IPS-20b (cell line): ENCODE measurements at regions not wholly inside any gene's neighbourhood (a gene's known extent, or its start where the extent isn't known, plus 50 kb on each side); places are given as distances from the start of the nearest gene placed in this dataset.
A peak's percentile ranks its signal among the peaks of the same experiment; 100 is the strongest.

Experiments
- H3K27ac ChIP-seq: one replicate; pipeline ENCODE4 v1.5.1; 2013; ENCODE audit warnings: low read length
- H3K27me3 ChIP-seq: 2 replicates; pipeline ENCODE4 v1.6.1; 2013; ENCODE audit warnings: mild to moderate bottlenecking, low read length, inconsistent platforms; ENCODE audit not compliant: insufficient read depth
- H3K36me3 ChIP-seq: 2 replicates; pipeline ENCODE4 v1.6.1; 2013; ENCODE audit warnings: low read depth, mild to moderate bottlenecking, inconsistent platforms, low read length, moderate library complexity; ENCODE audit not compliant: insufficient read depth
- H3K4me1 ChIP-seq: 2 replicates; pipeline ENCODE4 v1.6.1; 2013; ENCODE audit warnings: mild to moderate bottlenecking, control low read depth, inconsistent platforms, low read length, moderate library complexity; ENCODE audit not compliant: insufficient read depth
- H3K4me3 ChIP-seq: 2 replicates; pipeline ENCODE4 v1.5.1; 2013; ENCODE audit warnings: mild to moderate bottlenecking, low read length, inconsistent platforms
- H3K9ac ChIP-seq: 2 replicates; pipeline ENCODE4 v1.6.1; 2013; ENCODE audit warnings: low read depth, mild to moderate bottlenecking, inconsistent platforms, low read length, moderate library complexity
- H3K9me3 ChIP-seq: 2 replicates; pipeline ENCODE4 v1.6.1; 2013; ENCODE audit warnings: mild to moderate bottlenecking, low read depth, low read length, inconsistent platforms; ENCODE audit not compliant: insufficient read depth

DNA sequence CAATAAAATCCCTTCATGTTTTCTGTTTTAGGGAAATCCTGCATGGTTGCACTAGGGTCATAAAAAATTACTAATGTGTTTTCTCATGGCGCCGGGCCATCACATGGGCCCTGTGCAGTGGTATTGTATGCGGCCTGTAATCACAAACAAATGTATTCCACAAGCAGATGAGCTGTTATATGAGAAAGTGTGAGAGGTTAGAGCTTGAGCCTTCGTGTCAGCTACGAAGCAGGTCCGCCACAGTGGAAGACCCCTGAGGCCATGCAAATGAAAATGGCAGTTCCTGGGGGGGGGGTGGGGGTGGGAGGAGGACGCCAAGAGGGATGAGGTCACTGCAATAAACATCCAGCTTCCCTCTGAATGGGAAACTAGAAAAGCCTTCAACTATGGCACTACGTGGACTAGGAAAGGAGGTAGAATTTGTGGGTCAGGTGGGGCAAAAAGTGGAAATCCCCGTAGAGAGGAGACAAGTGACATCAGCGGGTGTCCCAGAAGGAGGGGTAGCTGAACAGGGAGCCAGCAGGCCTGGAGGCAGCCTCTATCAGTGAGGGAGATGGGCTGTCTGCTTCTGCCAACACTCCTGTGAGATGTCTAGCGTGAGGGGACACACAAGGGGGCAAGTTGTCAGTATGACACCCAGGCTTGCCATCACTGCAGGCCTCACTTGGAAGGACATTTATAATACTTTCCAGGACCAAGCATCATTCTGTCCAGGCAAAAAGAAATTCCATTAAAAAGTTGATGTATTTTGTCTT is 130.3 kb upstream of the CTAGE1 start:
- no peak overlapping the region for H3K27ac ChIP-seq

GRCh38 chr18:22549260-22549937 is 131.7 kb upstream of the CTAGE1 start:
- Histone ChIP-seq H3K4me3 (no peak overlapping the region), H3K9me3 (no peaks in the 10 kb centered on the region), H3K27ac (no peak overlapping the region), H3K36me3 (no peaks in the 10 kb centered on the region), H3K9ac (no peak overlapping the region), H3K4me1 (peaks cover 5% of the 10 kb centered on the region; the same call in 1 of the 2 replicates), H3K27me3 (0 out of 2 replicates have a peak, but pooled peaks cover 5% of the 10 kb centered on the region)

More for the DNA sequence above, 130.3 kb upstream of the CTAGE1 start:
- no peak overlapping the region for H3K4me3 ChIP-seq
- H3K27me3 ChIP-seq, result 0 out of 2 replicates have a peak, but pooled peaks cover 5% of the 10 kb centered on the region
- peaks cover 5% of the 10 kb centered on the region; the same call in 1 of the 2 replicates for H3K4me1 ChIP-seq
- no peak overlapping the region for H3K9ac ChIP-seq
- no peaks in the 10 kb centered on the region for H3K9me3 ChIP-seq
- H3K36me3 ChIP-seq, result no peaks in the 10 kb centered on the region

DNA sequence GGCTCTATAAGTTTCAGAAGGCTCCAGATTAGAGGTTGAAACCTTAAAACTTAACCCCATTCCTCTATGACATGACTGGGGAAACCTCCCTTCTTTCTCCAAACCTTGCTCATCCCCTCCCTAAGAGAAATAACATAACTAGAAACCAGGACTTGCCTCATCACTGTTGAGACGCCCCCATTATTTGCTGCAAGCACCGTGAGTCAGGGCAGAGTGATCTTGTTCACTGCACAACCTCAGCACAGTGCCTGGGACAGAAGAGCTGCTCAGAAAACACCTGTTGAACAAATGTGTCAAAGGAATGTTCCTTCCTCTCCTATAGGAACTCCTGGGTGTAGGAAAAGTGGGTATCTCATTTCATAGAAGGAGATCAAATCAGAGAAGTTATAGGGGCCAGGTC is 132.7 kb upstream of the CTAGE1 start:
- no peak overlapping the region for H3K9ac ChIP-seq
- peaks cover 5% of the 10 kb centered on the region; the same call in 1 of the 2 replicates for H3K4me1 ChIP-seq
- no peaks in the 10 kb centered on the region for H3K9me3 ChIP-seq
- H3K27ac ChIP-seq, result no peak overlapping the region
- H3K4me3 ChIP-seq, result no peak overlapping the region
- H3K36me3 ChIP-seq, result no peaks in the 10 kb centered on the region
- H3K27me3 ChIP-seq, result 0 out of 2 replicates have a peak, but pooled peaks cover 5% of the 10 kb centered on the region

DNA sequence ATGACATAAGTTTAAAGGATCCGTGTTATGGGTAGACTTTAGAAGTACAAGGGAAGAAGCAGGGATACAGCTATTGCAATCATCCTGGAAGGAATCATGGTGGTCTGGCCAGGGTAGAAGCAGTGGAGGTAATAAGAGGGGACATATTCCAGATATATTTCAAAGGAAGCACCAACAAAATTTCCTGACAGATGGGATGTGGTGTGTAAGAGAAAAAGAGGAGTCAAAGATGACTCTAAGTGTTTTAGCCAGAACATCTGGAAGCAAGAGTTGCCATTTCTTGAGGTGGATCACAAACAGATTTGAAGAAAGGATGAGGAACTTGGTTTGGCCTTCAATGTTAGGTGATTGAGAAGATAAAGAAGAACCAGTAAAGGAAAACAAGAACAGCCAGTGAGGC is 133.1 kb upstream of the CTAGE1 start:
- Histone ChIP-seq H3K4me1 (peaks cover 5% of the 10 kb centered on the region; the same call in 1 of the 2 replicates), H3K4me3 (no peak overlapping the region), H3K27ac (no peak overlapping the region), H3K9me3 (no peaks in the 10 kb centered on the region), H3K36me3 (no peaks in the 10 kb centered on the region), H3K9ac (no peak overlapping the region), H3K27me3 (0 out of 2 replicates have a peak, but pooled peaks cover 5% of the 10 kb centered on the region)

DNA sequence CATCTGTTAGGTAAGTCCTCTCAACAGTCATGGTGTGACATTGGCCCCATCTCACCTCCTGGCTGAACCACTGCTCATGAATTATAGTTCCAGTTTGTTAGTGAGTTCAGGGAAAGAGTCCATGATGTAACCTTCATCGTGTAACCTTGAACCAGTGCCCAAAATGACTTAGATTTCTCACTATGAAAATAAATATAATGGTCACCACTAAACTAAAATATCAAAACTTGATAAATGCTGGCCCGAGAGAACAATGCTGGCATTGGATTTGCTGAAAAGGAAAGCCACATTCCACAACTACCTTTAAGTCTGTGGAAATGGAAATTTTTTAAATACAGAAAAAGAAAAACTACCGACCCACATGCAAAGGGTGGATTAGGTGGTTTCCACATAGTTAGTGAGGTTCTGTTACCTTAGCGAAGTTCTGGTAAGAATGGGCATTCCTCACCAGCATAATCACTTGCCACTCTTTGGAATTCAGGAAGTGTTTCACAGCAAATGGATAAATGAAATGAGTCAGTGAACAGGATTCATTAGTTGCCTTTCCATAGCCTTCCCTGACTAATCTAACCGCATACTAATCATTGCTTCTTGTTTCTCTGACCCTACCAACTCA is 133.9 kb upstream of the CTAGE1 start:
- H3K36me3 ChIP-seq, result no peaks in the 10 kb centered on the region
- H3K4me1 ChIP-seq, result peaks cover 5% of the 10 kb centered on the region; the same call in 1 of the 2 replicates
- H3K9ac ChIP-seq, result no peak overlapping the region
- H3K27me3 ChIP-seq, result peaks cover 11% of the 10 kb centered on the region
- no peak overlapping the region for H3K4me3 ChIP-seq
- H3K9me3 ChIP-seq, result no peaks in the 10 kb centered on the region
- H3K27ac ChIP-seq, result no peak overlapping the region

DNA sequence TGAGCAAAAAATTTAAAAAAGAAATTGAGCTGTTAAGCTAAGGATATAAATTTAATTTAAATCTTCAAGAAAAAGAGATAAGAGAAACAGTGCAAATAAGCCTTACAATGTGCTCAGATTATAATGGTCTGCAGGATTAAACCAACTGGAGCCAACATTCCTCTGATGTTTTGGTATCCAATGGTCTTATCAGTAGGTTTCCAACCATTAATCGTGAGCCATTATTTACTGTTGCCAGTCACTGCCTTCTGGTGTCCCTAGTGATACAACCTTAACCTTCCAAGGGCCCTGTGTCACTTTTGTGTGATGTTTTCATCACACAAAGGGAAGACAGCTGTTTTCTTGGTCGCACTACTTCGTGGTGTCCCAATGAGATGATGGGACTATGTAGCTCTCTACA is 134.5 kb upstream of the CTAGE1 start:
- Histone ChIP-seq H3K9me3 (no peaks in the 10 kb centered on the region), H3K27me3 (peaks cover 17% of the 10 kb centered on the region), H3K4me1 (peaks cover 7% of the 10 kb centered on the region; the same call in 1 of the 2 replicates), H3K4me3 (no peak overlapping the region), H3K36me3 (no peaks in the 10 kb centered on the region), H3K27ac (no peak overlapping the region), H3K9ac (no peak overlapping the region)

DNA sequence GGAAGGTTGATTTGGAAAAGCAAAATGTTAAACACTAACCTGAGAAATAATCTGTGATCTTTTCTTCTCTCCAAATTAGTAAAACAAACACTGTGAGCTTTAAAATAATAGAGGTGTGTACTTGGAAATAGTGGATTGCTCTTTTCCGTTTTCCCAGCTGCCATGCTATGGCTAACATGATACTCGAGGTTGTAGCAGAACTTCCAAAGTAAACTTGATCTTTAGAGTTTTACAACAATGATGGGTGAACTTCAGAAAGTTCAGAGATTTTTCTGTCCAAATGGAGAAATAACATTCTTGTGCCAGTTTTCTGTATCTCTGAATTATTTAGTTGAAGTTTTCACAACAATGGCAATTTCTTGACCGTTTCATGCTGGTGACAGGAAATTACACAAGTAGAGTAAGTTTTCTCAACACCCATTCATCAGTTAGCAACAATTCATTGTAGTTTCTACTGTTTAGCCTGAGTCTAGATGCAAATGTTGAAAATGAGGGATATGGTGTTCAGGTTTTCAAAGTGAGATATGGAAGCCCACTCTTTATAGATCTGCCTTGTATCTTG is 135.3 kb upstream of the CTAGE1 start:
- Histone ChIP-seq H3K4me1 (peaks cover 9% of the 10 kb centered on the region; the same call in 1 of the 2 replicates), H3K9me3 (no peaks in the 10 kb centered on the region), H3K4me3 (no peak overlapping the region), H3K9ac (no peak overlapping the region), H3K36me3 (no peaks in the 10 kb centered on the region), H3K27me3 (peaks cover 24% of the 10 kb centered on the region), H3K27ac (no peak overlapping the region)

DNA sequence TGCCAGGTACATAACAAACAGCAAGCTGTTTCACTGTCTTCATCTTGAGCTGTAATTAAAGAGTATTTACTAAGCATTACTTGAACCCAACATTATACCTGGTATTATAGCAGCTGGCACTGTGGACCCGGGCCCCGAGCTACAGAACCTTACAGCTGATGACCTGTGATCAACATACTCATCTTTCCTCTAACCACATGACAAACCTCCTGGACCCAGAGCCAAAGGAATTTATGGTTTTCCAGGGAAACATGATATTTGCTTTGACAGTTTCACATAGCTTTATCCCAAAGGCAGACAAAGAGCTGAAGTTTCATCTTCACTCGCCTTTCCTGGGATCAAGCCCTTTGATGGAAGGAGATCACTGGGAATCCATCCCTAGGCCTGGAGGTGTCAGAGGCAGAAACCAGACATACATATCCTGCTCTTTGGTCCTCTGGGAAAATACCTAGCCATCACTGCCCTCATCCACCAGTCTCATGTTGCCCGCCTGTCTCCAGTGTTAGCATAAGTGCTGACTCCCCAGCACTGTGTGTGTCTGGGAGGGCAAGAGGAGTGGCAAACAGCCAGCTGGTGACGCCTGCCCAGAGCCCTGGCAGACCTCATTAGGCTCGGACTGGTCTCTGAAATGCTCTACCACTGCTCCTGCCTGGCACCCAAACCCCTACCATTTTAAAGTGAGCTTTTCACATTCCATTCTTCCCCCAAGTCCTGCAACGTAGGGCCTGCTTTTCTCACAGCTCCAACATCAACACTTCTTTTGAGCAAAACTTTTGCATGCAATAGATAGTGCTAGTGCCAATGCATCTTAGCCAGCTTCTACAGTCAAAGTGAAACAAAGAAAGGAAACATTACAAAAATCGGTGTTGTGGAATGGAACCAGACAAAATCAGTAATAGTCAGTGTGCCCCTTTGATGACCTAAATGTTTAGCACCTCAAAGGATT is 138.8 kb upstream of the CTAGE1 start:
- H3K9me3 ChIP-seq, result no peaks in the 10 kb centered on the region
- peaks cover 20% of the 10 kb centered on the region; the same call in 1 of the 2 replicates for H3K4me1 ChIP-seq
- peaks cover 54% of the 10 kb centered on the region for H3K27me3 ChIP-seq
- H3K4me3 ChIP-seq, result no peak overlapping the region
- H3K36me3 ChIP-seq, result no peaks in the 10 kb centered on the region
- H3K27ac ChIP-seq, result no peak overlapping the region
- no peak overlapping the region for H3K9ac ChIP-seq

GRCh38 chr18:22557168-22557941 is 139.6 kb upstream of the CTAGE1 start:
- no peaks in the 10 kb centered on the region for H3K9me3 ChIP-seq
- no peak overlapping the region for H3K27ac ChIP-seq
- H3K36me3 ChIP-seq, result no peaks in the 10 kb centered on the region
- no peak overlapping the region for H3K4me3 ChIP-seq
- no peak overlapping the region for H3K9ac ChIP-seq
- peaks cover 20% of the 10 kb centered on the region; the same call in 1 of the 2 replicates for H3K4me1 ChIP-seq
- peaks cover 62% of the 10 kb centered on the region for H3K27me3 ChIP-seq

GRCh38 chr18:22558945-22559385 is 141.2 kb upstream of the CTAGE1 start:
- Histone ChIP-seq H3K4me3 (peak overlapping the region; percentile 68), H3K27me3 (peaks cover 78% of the 10 kb centered on the region), H3K9me3 (no peaks in the 10 kb centered on the region), H3K4me1 (peaks cover 20% of the 10 kb centered on the region; the same call in 1 of the 2 replicates), H3K36me3 (no peaks in the 10 kb centered on the region), H3K27ac (no peak overlapping the region), H3K9ac (no peak overlapping the region)
